Spleen (tissue), 7 donors: ENCODE measurements at regions not wholly inside any gene's neighbourhood (a gene's known extent, or its start where the extent isn't known, plus 50 kb on each side); places are given as distances from the start of the nearest gene placed in this dataset.
"Not testable (repeated sequence)": the region's sequence is repeated elsewhere in the genome, so short reads cannot be mapped to it uniquely, and the experiment has no call there.

Experiments used
- CTCF ChIP-seq, 11 experiments: fragments of 200-600 bp in 7 of 11; fragments of 450-650 bp in 4 of 11; sonication (generic) in 4 of 11; IDR thresholded peaks in 8 of 11; conservative IDR thresholded peaks in 3 of 11; 1 replicate in 7 of 11; 2 replicates in 4 of 11; pipeline versions ENCODE4 v1.4.0 to v1.8.0; 2016 to 2021; ENCODE audit warnings: antibody characterized with exemption in 11 of 11, inconsistent platforms in 4 of 11, mild to moderate bottlenecking in 1 of 11
- POLR2A ChIP-seq, 3 donors: fragments of 450-650 bp; IDR thresholded peaks; one replicate each; pipeline ENCODE4 v1.5.1; 2017; ENCODE audit warnings: antibody characterized with exemption in 3 of 3, mild to moderate bottlenecking in 1 of 3
- POLR2AphosphoS5 ChIP-seq, 3 donors: sonication (generic); formaldehyde crosslinking; IDR thresholded peaks; one replicate each; pipeline ENCODE4 v1.5.1; 2017; ENCODE audit warnings: antibody characterized with exemption in 3 of 3
- donor health status: DM: no; HTN: no; CAD: no; lungs with moderate emphysema.
- donor health status: DM: no; HTN: no; CAD: no.
- donor health status: DM: no; HTN: no; CAD: no.

GRCh38 chr9:67312504-67312903 lies 320.2 kb upstream of the SPATA31A3 start:
- TF ChIP-seq POLR2AphosphoS5 (IDR thresholded peaks at IDR 0.05); CTCF (IDR thresholded peaks at IDR 0.05 in 8 of 11, conservative IDR thresholded peaks at IDR 0.05 in 3 of 11); POLR2A (IDR thresholded peaks at IDR 0.05): not testable (repeated sequence)
